K562 (cell line): ENCODE measurements at regions not wholly inside any gene's neighbourhood (a gene's known extent, or its start where the extent isn't known, plus 50 kb on each side); places are given as distances from the start of the nearest gene placed in this dataset.
"Not testable (repeated sequence)": the region's sequence is repeated elsewhere in the genome, so short reads cannot be mapped to it uniquely, and the experiment has no call there.

Experiments used
- CTCF ChIP-seq, 3 experiments: IDR thresholded peaks in 2 of 3; conservative IDR thresholded peaks in 1 of 3; 2 replicates each; pipeline ENCODE4 v1.5.1; 2011 to 2012; ENCODE audit warnings: low read length in 3 of 3, mild to moderate bottlenecking in 3 of 3, control low read depth in 2 of 3, improper control_type of control experiment in 1 of 3, inconsistent platforms in 1 of 3, low read depth in 1 of 3, mixed read lengths in 1 of 3, moderate library complexity in 1 of 3; ENCODE audit not compliant: insufficient read depth in 2 of 3
- EP300 ChIP-seq: IDR thresholded peaks from 2 replicates; pipeline ENCODE4 v1.6.1; 2012; ENCODE audit warnings: low read length, improper control_type of control experiment
- EZH2 ChIP-seq: IDR thresholded peaks from 2 replicates; pipeline ENCODE4 v1.6.1; 2012; ENCODE audit warnings: low read depth, mild to moderate bottlenecking, inconsistent platforms, low read length, borderline replicate concordance
- MTA3 ChIP-seq: fragments of 450-650 bp; formaldehyde crosslinking; IDR thresholded peaks from 2 replicates; pipeline ENCODE4 v1.6.1; 2017; ENCODE audit warnings: mild to moderate bottlenecking, borderline replicate concordance
- YY1 ChIP-seq, 3 experiments: IDR thresholded peaks; 2 replicates each; pipeline ENCODE4 v1.6.1; 2011; ENCODE audit warnings: low read length in 2 of 3, mild to moderate bottlenecking in 2 of 3, moderate library complexity in 2 of 3, borderline replicate concordance in 1 of 3, control low read depth in 1 of 3, low read depth in 1 of 3; ENCODE audit not compliant: insufficient read depth in 3 of 3, insufficient replicate concordance in 2 of 3, control insufficient read depth in 1 of 3, insufficient read length in 1 of 3; ENCODE audit errors: extremely low read depth in 1 of 3
- ZNF282 ChIP-seq: sonication (generic); formaldehyde crosslinking; IDR thresholded peaks from 2 replicates; pipeline ENCODE4 v1.8.1; 2023; ENCODE audit warnings: missing genetic modification reagents
- ZNF324 ChIP-seq: fragments of 250-450 bp; sonication (Bioruptor Pico); IDR thresholded peaks from 2 replicates; pipeline ENCODE4 v1.4.0; 2020; ENCODE audit warnings: mild to moderate bottlenecking
- ZNF398 ChIP-seq: fragments of 250-450 bp; sonication (Bioruptor Pico); IDR thresholded peaks from 2 replicates; pipeline ENCODE4 v1.8.0; 2021; ENCODE audit warnings: moderate library complexity, mild to moderate bottlenecking, inconsistent platforms

- not testable (repeated sequence) for TF ChIP-seq EP300; ZNF324 (CRISPR knock-in tag); CTCF (IDR thresholded peaks at IDR 0.05 in 2 of 3, conservative IDR thresholded peaks at IDR 0.05 in 1 of 3; ENCODE audit: insufficient read depth in 2 of 3, low read depth in 1 of 3, low read length in 3 of 3); MTA3; ZNF398 (CRISPR knock-in tag); YY1 (IDR thresholded peaks at IDR 0.05; ENCODE audit: borderline replicate concordance in 1 of 3, control insufficient read depth in 1 of 3, extremely low read depth in 1 of 3, insufficient read depth in 3 of 3, insufficient read length in 1 of 3, insufficient replicate concordance in 2 of 3, low read depth in 1 of 3, low read length in 2 of 3); ZNF282 (CRISPR knock-in tag); EZH2
Observed at GRCh38 chr4:127277023-127277422, 355.7 kb upstream of the INTU start.
